GM18868 (cell line): ENCODE measurements at regions not wholly inside any gene's neighbourhood (a gene's known extent, or its start where the extent isn't known, plus 50 kb on each side); places are given as distances from the start of the nearest gene placed in this dataset.

ENCODE experiments used
- ATAC-seq: cut with Tn5 transposase; IDR thresholded peaks from one replicate; pipeline ENCODE4 v1.9.1; 2021; ENCODE audit warnings: mild to moderate bottlenecking, moderate library complexity; ENCODE audit not compliant: unreplicated experiment

- ATAC-seq: no peak
Observed at GRCh38 chr4:15262396-15262795, 165.4 kb upstream of the C1QTNF7 start.

GRCh38 chr4:15270201-15270600 lies 157.6 kb upstream of the C1QTNF7 start:
- no peak for ATAC-seq

GRCh38 chr4:15286041-15286440 lies 141.8 kb upstream of the C1QTNF7 start:
- no peak for ATAC-seq

- ATAC-seq: no peak
Observed at GRCh38 chr4:15291122-15291521, 136.7 kb upstream of the C1QTNF7 start.

GRCh38 chr4:15293711-15294110 lies 134.1 kb upstream of the C1QTNF7 start:
- no peak for ATAC-seq

- ATAC-seq: no peak
Observed at GRCh38 chr4:15294202-15294601, 133.6 kb upstream of the C1QTNF7 start.

GRCh38 chr4:15294832-15295231 lies 133.0 kb upstream of the C1QTNF7 start:
- ATAC-seq: no peak

GRCh38 chr4:15295421-15296162 lies 132.2 kb upstream of the C1QTNF7 start:
- ATAC-seq: no peak

- ATAC-seq: no peak
Observed at GRCh38 chr4:15297344-15297743, 130.5 kb upstream of the C1QTNF7 start.

- ATAC-seq: no peak
Observed at GRCh38 chr4:15299627-15300026, 128.2 kb upstream of the C1QTNF7 start.

- no peak for ATAC-seq
Observed at GRCh38 chr4:15303052-15303641, 124.7 kb upstream of the C1QTNF7 start.

GRCh38 chr4:15314974-15315373 lies 112.9 kb upstream of the C1QTNF7 start:
- no peak for ATAC-seq

GRCh38 chr4:15317246-15317645 lies 110.6 kb upstream of the C1QTNF7 start:
- no peak for ATAC-seq

GRCh38 chr4:15318621-15319348 lies 109.0 kb upstream of the C1QTNF7 start:
- no peak for ATAC-seq

- ATAC-seq: no peak
Observed at GRCh38 chr4:15320121-15320678, 107.6 kb upstream of the C1QTNF7 start.

- no peak for ATAC-seq
Observed at GRCh38 chr4:15322006-15322405, 105.8 kb upstream of the C1QTNF7 start.

- no peak for ATAC-seq
Observed at GRCh38 chr4:15325987-15326386, 101.8 kb upstream of the C1QTNF7 start.

- ATAC-seq: no peak
Observed at GRCh38 chr4:15327311-15328298, 100.2 kb upstream of the C1QTNF7 start.

GRCh38 chr4:15331930-15332329 lies 95.9 kb upstream of the C1QTNF7 start:
- no peak for ATAC-seq

GRCh38 chr4:15332377-15332776 lies 95.5 kb upstream of the C1QTNF7 start:
- ATAC-seq: no peak
